GM19467 (cell line): ENCODE measurements at regions not wholly inside any gene's neighbourhood (a gene's known extent, or its start where the extent isn't known, plus 50 kb on each side); places are given as distances from the start of the nearest gene placed in this dataset.
"Not testable (repeated sequence)": the region's sequence is repeated elsewhere in the genome, so short reads cannot be mapped to it uniquely, and the experiment has no call there.

Source experiments
- ATAC-seq: cut with Tn5 transposase; IDR thresholded peaks from one replicate; pipeline ENCODE4 v1.9.1; 2021; ENCODE audit warnings: mild to moderate bottlenecking, moderate library complexity; ENCODE audit not compliant: unreplicated experiment

DNA sequence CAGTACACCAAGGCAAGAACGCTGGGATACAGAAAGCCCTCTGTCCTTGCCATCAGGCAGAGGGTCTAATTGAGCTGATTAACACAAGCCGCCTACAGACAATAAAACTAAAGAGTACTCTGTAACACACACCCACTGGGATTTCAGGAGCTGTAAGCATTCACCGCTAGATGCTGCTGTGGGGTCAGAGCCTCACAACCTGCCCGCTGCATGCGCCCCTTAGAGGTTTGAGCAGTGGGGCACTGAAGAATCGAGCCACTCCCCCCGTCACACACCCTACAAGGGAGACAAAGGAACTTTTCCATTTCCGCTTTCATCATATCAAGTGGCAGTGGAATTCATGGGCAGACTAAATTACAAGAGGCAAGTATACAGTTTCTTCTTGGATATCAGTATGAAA lies 1080.6 kb downstream of the PCDH17 start:
- ATAC-seq: no peak

GRCh38 chr13:58714016-58714415 lies 1082.5 kb downstream of the PCDH17 start:
- not testable (repeated sequence) for ATAC-seq

- no peak for ATAC-seq
These were observed 1089.7 kb downstream of the PCDH17 start for GRCh38 chr13:58721273-58721672.

- no peak for ATAC-seq
These were observed 1096.6 kb downstream of the PCDH17 start for GRCh38 chr13:58728126-58728525.

DNA sequence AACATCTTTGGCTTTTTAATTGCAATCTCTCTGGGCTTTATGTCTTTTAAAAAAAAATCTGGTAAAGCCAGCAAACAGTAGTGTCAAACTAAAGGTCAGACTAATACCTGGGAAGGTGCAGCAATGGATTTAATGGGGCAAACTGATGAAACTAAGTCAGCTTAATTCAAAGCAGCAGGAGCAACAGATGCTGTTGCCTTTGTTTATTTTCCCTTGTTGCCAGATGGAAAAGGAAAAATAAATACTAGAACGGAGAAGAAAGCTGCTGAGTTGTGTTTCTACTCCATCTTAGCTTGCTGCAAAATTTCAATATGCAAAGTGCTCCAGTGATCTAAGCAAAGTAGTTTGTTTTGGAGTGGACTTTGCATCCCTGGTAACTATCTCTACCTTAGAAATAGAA lies 1097.8 kb downstream of the PCDH17 start:
- ATAC-seq: no peak

DNA sequence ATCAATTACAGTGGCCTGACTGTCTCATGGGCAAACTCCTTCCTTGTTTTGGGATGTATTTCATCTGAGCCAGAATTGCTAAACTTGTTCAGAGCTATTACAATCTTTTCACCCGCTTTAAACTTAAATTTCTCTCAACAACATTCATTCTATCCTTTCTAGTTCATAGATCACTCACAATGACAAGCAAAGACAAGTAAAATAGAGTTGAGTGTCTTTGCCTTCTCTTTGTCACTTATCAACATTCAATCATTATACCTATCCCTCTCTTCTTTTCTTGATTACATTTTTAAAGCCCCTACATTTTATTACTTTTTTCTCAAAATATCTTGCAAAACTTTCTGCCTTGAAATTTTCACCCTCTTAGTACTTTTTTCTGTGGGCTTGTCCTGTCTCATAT lies 1113.1 kb downstream of the PCDH17 start:
- no peak for ATAC-seq

DNA sequence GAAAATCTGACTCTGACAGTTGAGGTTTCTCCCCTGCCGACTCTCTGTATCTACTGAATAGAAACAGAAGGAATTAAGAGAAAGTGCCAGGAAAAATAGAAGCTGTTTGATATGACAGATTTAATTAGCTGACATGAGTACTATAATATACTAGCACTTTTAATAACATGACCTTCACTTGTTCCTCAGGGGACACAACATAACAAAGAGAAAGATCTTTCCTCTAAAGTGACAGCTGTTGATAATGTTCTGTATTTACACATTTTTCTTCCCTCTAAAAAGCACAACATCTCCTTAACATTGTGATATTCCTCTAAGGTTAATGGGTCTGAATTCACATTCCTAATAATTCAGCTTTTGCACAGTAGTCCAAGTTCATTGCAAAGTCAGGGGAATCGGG lies 1136.0 kb downstream of the PCDH17 start:
- ATAC-seq: no peak

- no peak for ATAC-seq
These were observed 1141.8 kb downstream of the PCDH17 start for GRCh38 chr13:58773280-58773859.

DNA sequence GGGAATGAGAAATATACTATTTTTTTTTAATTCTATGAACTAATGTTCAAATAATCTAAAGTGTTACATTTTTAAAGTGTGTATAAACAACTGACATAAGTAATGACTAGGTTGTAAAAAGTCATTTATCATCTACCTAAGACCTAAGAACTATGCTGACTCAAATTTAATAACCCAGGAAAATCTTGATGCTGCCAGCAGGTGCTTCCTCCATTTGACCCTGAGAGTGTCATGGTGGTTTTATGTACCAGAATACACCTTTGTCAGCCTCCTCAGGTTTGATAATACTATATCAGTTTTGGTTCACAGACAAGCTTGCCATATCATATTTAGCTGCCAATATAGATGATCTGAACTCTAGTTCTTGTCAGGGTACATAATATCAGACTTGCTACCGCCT lies 1151.2 kb downstream of the PCDH17 start:
- no peak for ATAC-seq

DNA sequence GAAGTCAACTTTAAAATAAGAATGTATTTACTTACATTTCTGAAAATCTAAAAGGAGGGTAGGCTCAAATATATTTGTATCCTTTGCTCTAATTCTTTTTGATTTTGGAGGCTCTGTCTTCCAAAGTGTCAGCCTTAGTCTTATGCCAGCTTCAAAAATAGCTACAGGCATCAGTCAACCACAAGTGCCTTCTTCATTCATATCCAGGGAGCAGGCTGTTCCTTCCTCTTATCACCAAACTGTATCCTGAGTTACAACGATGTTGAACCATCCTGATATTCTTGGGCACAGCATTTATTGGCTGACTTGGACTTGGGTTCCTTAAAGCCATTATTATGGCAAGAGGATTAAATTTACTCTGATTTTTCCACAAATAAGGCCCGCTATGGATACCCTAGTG lies 1161.3 kb downstream of the PCDH17 start:
- no peak for ATAC-seq

- ATAC-seq: no peak
These were observed 1164.2 kb downstream of the PCDH17 start for GRCh38 chr13:58795715-58796114.

DNA sequence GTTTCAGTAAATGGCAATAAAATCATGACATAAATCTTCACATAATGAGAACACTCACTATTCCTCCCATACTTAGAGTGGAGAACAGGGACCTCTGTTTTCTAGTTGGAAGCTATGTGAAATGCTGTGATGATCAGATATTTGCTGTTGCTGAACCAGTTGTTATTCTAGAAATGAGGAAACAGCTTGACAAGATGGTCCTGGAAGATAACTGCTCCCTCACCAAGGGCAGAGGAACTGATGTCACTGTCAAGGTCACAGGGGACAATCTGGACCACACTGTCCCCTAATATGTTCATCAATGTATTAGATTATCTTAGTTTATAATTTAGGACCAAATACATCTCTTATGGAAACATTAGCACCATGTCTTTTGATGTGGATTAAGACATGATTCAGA lies 1173.3 kb downstream of the PCDH17 start:
- no peak for ATAC-seq

- no peak for ATAC-seq
These were observed 1174.9 kb downstream of the PCDH17 start for GRCh38 chr13:58806401-58806800.

DNA sequence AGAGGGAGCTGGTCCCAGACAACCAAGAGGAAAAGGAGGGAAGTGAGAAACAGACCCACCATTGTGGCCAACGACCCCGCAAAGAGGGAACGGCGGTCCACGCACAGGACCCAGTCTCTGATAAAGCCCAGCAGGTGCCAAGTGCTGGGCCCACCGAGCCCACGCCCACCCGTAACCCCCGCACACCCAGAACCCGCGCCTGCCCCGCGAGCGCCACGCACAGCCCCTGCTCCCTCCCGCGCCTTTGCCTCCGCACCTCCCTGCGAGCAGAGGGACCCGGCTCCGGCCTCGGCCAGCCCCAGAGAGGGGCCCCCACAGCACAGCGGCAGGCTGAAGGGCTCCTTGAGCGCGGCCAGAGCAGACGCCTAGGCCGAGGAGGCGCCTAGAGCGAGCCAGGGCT lies 1192.2 kb downstream of the PCDH17 start:
- ATAC-seq: no peak

GRCh38 chr13:58827904-58828303 lies 1196.4 kb downstream of the PCDH17 start:
- no peak for ATAC-seq

GRCh38 chr13:58830841-58831240 lies 1199.3 kb downstream of the PCDH17 start:
- ATAC-seq: no peak

DNA sequence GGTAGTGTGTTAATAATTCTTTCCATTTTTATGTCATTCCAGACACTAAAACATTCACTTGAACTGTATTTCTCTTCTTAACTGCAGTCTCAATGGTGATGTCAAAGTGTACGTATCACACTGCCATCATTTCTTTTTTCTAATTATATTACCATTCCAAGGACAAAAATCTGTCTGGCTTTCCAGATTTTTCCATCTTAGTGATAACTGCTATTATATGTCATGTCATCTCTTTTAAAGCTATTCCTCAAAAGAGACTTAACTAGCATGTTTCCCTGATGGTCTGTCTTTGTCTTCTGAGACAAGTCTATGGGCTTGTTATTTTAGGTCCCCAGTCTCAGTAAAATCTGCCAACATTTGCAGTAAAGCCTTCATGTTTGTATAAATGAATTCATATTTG lies 1207.1 kb downstream of the PCDH17 start:
- ATAC-seq: no peak

GRCh38 chr13:58843071-58843470 lies 1211.5 kb downstream of the PCDH17 start:
- ATAC-seq: no peak

- ATAC-seq: no peak
These were observed 1212.0 kb downstream of the PCDH17 start for GRCh38 chr13:58843567-58843966.

- no peak for ATAC-seq
These were observed 1218.6 kb downstream of the PCDH17 start for GRCh38 chr13:58850161-58850560.

DNA sequence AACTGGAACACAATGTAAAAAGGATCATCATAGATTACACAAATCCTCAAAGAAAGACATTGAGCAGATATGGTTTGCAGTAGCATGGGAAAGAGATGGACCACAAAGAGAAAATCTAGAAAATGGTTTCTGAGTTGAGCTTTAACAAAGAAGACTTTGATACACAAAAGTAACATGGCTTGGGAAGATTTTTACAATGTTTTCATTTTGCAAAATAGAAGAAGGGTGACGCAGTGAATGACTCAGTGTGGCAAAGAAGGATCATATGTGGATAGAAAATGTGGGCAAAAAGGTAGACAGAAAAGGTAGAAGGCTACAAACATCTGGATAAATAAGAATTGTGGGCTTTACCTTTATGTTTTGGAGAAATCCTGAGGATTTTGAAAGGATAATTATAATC lies 1220.5 kb downstream of the PCDH17 start:
- ATAC-seq: no peak

GRCh38 chr13:58855283-58855682 lies 1223.7 kb downstream of the PCDH17 start:
- ATAC-seq: no peak

DNA sequence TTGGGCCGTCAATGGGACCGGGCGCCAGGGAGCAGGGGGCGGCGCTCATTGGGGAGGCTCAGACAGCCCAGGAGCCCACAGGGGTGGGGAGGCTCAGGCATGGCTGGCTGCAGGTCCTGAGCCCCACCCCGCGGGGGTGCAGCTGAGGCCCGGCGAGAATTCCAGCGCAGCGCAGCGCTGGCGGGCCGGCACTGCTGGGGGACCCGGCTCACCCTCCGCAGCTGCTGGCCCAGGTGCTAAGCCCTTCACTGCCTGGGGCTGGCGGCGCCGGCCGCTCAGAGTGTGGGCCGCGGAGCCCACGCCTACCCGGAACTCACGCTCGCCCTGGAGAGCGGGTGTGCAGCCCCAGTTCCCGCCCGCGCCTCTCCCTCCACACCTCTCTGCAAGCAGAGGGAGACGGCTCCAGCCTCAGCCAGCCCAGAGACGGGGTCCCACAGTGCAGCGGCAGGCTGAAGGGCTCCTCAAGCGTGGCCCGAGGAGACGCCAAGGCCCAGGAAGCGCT lies 1227.4 kb downstream of the PCDH17 start:
- ATAC-seq: no peak
